PC-3 (cell line): ENCODE measurements at regions not wholly inside any gene's neighbourhood (a gene's known extent, or its start where the extent isn't known, plus 50 kb on each side); places are given as distances from the start of the nearest gene placed in this dataset.
"Not testable (repeated sequence)": the region's sequence is repeated elsewhere in the genome, so short reads cannot be mapped to it uniquely, and the experiment has no call there.

Source experiments
- ATAC-seq: fragments of 200-7000 bp; cut with Tn5 transposase; 2 replicates; pipeline ENCODE4 v1.9.1; 2020; ENCODE audit warnings: mild to moderate bottlenecking, moderate library complexity
- BruUV-seq: library from RNA; stranded (reverse); fragments of 400-500 nt; replicated peaks from 2 replicates; lab custom pipeline; 2021; lab: Mats Ljungman, UMichigan
- CTCF ChIA-PET: fragments of 300-600 bp; sonication (Branson Sonifier 250); formaldehyde crosslinking; loops from one replicate; lab custom pipeline; 2022; ENCODE audit warnings: antibody characterized with exemption; lab: Charles Lee
- POLR2A ChIA-PET: fragments of 300-600 bp; sonication (Branson Sonifier 250); formaldehyde crosslinking; loops from one replicate; lab custom pipeline; 2022; ENCODE audit warnings: antibody characterized with exemption; ENCODE audit not compliant: unreplicated experiment; lab: Charles Lee
- DNase-seq: peaks from one replicate; pipeline ENCODE4 v3.0.0-alpha.2; 2015
- H2AFZ ChIP-seq: fragments of 300-600 bp; sonication (generic); 2 replicates; pipeline ENCODE4 v1.6.0; 2016; ENCODE audit warnings: antibody characterized with exemption, low read length
- H3F3A ChIP-seq: fragments of 300-600 bp; sonication (generic); one replicate; pipeline ENCODE4 v1.6.0; 2017; ENCODE audit warnings: antibody characterized with exemption, low read length, control low read depth, mild to moderate bottlenecking; ENCODE audit not compliant: unreplicated experiment
- H3K27ac ChIP-seq: fragments of 300-600 bp; sonication (generic); 2 replicates; pipeline ENCODE4 v1.5.1; 2016; ENCODE audit warnings: mild to moderate bottlenecking, low read length
- H3K27me3 ChIP-seq: fragments of 300-600 bp; sonication (generic); 2 replicates; pipeline ENCODE4 v1.6.1; 2016; ENCODE audit warnings: low read length, mixed read lengths
- H3K36me3 ChIP-seq: fragments of 300-600 bp; sonication (generic); 2 replicates; pipeline ENCODE4 v1.6.1; 2016; ENCODE audit warnings: low read depth, mixed run types, low read length, mixed read lengths
- H3K4me1 ChIP-seq: fragments of 300-600 bp; sonication (generic); 2 replicates; pipeline ENCODE4 v1.5.1; 2016; ENCODE audit warnings: low read length; ENCODE audit not compliant: insufficient read depth
- H3K4me2 ChIP-seq: fragments of 300-600 bp; sonication (generic); 2 replicates; pipeline ENCODE4 v1.6.0; 2016; ENCODE audit warnings: low read length
- H3K4me3 ChIP-seq: fragments of 300-600 bp; sonication (generic); 2 replicates; pipeline ENCODE4 v1.5.1; 2016; ENCODE audit warnings: mild to moderate bottlenecking, low read length, mixed read lengths
- H3K79me2 ChIP-seq: fragments of 300-600 bp; sonication (generic); 2 replicates; pipeline ENCODE4 v1.6.1; 2017; ENCODE audit warnings: low read length, mixed read lengths
- H3K9ac ChIP-seq: fragments of 300-600 bp; sonication (generic); 2 replicates; pipeline ENCODE4 v1.6.0; 2016; ENCODE audit warnings: mild to moderate bottlenecking, low read length
- H3K9me2 ChIP-seq: fragments of 300-600 bp; sonication (generic); replicated peaks from 2 replicates; pipeline ENCODE4 v1.6.1; 2016; ENCODE audit warnings: mixed run types, low read length, mixed read lengths
- H3K9me3 ChIP-seq: fragments of 300-600 bp; sonication (generic); 2 replicates; pipeline ENCODE4 v1.6.1; 2016; ENCODE audit warnings: low read length, mixed read lengths
- H4K20me1 ChIP-seq: fragments of 300-600 bp; sonication (generic); 2 replicates; pipeline ENCODE4 v1.6.1; 2016; ENCODE audit warnings: low read length, mixed read lengths
- EZH2 ChIP-seq: fragments of 300-600 bp; sonication (generic); IDR thresholded peaks from one replicate; pipeline ENCODE4 v1.6.1; 2017; ENCODE audit warnings: antibody characterized with exemption, mild to moderate bottlenecking, low read length; ENCODE audit not compliant: unreplicated experiment
- EZH2phosphoT487 ChIP-seq: fragments of 300-600 bp; sonication (generic); IDR thresholded peaks from 2 replicates; pipeline ENCODE4 v1.6.1; 2018; ENCODE audit warnings: mild to moderate bottlenecking, antibody characterized with exemption, low read length, borderline replicate concordance
- intact Hi-C: fragments of 100-400 bp; cut with micrococcal nuclease; formaldehyde crosslinking; loops from 2 replicates; pipeline ENCODE4 v1.9.0; 2023
- TF ChIP-seq, protein P1 (sequence below): fragments of 300-600 bp; sonication (generic); conservative IDR thresholded peaks from 2 replicates; pipeline ENCODE4 v1.5.1; 2017; ENCODE audit warnings: antibody characterized with exemption, low read depth, mild to moderate bottlenecking, low read length

DNA sequence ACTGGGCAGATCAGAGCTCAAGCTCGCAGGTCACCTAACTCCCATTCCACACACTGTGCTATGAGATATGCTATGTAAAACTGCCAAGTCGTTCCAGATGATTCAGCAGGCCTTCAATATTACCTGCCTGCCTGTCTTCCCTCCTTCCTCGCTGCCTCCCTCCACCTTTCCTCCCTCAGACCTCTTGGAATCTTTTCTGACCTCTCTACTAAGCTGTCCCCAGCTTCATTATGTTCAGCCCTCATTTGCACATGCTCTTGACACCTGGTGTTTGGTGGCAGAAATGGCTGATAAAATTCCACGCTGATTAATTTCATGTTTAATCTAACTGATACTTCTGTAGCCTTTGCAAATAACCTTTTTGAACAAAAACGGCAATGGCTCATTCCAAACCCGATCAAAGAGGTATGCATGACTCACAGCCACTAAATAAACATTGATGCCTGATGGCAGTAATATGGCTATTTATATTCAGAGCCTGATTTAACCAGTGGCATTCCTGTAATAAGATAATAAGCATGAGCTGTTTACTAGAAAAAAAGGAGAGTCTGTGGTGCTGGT is 130.8 kb upstream of the EGLN3 start:
- TF ChIP-seq EZH2 (no peak), EZH2phosphoT487 (no peak)
- TF ChIP-seq, protein P1, sequence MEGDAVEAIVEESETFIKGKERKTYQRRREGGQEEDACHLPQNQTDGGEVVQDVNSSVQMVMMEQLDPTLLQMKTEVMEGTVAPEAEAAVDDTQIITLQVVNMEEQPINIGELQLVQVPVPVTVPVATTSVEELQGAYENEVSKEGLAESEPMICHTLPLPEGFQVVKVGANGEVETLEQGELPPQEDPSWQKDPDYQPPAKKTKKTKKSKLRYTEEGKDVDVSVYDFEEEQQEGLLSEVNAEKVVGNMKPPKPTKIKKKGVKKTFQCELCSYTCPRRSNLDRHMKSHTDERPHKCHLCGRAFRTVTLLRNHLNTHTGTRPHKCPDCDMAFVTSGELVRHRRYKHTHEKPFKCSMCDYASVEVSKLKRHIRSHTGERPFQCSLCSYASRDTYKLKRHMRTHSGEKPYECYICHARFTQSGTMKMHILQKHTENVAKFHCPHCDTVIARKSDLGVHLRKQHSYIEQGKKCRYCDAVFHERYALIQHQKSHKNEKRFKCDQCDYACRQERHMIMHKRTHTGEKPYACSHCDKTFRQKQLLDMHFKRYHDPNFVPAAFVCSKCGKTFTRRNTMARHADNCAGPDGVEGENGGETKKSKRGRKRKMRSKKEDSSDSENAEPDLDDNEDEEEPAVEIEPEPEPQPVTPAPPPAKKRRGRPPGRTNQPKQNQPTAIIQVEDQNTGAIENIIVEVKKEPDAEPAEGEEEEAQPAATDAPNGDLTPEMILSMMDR, result no peak

DNA sequence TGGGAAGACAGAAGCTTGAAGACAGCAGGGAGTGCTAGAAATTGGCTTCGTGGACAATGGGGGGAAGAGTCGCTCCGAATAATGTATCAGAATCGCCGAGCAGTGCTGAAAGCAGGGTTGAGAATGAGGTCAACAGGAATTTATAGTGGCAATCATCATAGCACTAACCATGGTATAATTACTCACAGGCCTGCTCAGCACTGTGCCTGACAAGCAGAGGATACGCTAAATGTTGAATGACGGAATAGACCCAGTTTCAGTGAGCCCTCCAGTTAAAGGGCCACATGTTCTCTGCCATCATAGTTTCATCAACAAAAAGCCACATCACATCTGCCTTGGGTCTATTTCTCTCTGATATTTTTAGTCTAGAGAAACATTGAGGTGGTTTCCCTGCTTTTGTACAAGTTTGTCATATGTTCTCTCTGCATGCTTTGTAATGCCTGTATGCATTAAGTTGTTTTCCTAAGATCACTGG is 130.3 kb upstream of the EGLN3 start:
- TF ChIP-seq, protein P1, result no peak
- no peak for TF ChIP-seq EZH2
- Histone ChIP-seq H4K20me1 (no peaks in the 10 kb centered on the region), H3K4me2 (peak overlapping the region; percentile 76), H3K36me3 (no peaks in the 10 kb centered on the region), H3K9me2 (no peaks in the 10 kb centered on the region), H3K27me3 (no peaks in the 10 kb centered on the region), H3K9ac (no peak overlapping the region), H3K27ac (peak overlapping the region; percentile 69), H3K4me1 (peaks cover 62% of the 10 kb centered on the region), H2AFZ (peak overlapping the region; percentile 32; the same call in 1 of the 2 replicates), H3K4me3 (peak overlapping the region; percentile 49; the same call in 1 of the 2 replicates), H3F3A (no peaks in the 10 kb centered on the region), H3K79me2 (no peaks in the 10 kb centered on the region), H3K9me3 (no peaks in the 10 kb centered on the region)
- BruUV-seq, result no TSS peak
- DNase-seq (peak; percentile 21), ATAC-seq (peak; percentile 14)
- POLR2A ChIA-PET, result no interaction called here
- intact Hi-C loops, result loop anchor here (1.0 kb wide), 1 partner anchor 21 kb away; no protein-coding TSS in a partner anchor
- CTCF ChIA-PET, result interaction anchor here (0.7 to 1.1 kb wide), 2 partner anchors 18 to 284 kb away, joined by 3 read pairs; no protein-coding TSS in a partner anchor

More for the DNA sequence above, 130.8 kb upstream of the EGLN3 start:
- H3K9me2 ChIP-seq, result no peaks in the 10 kb centered on the region
- no TSS peak for BruUV-seq
- ATAC-seq (peak; percentile 81), DNase-seq (peak; percentile 91)
- H3F3A ChIP-seq, result no peaks in the 10 kb centered on the region
- H3K4me2 ChIP-seq, result peak overlapping the region; percentile 76
- H3K79me2 ChIP-seq, result no peaks in the 10 kb centered on the region
- peak overlapping the region; percentile 49 for H3K4me3 ChIP-seq
- no peaks in the 10 kb centered on the region for H3K27me3 ChIP-seq
- peak overlapping the region; percentile 32 for H2AFZ ChIP-seq
- peaks cover 62% of the 10 kb centered on the region for H3K4me1 ChIP-seq
- H4K20me1 ChIP-seq, result no peaks in the 10 kb centered on the region
- ChIA-PET POLR2A (interaction anchor here (0.5 kb wide), 1 partner anchor 102 kb away, joined by 3 read pairs; no protein-coding TSS in a partner anchor), CTCF (interaction anchor here (0.6 to 1.1 kb wide), 3 partner anchors 17 to 284 kb away, joined by 3 read pairs; no protein-coding TSS in a partner anchor)
- intact Hi-C loops, result loop anchor here (1.0 kb wide), 1 partner anchor 21 kb away; no protein-coding TSS in a partner anchor
- no peaks in the 10 kb centered on the region for H3K9me3 ChIP-seq
- H3K9ac ChIP-seq, result no peak overlapping the region
- peak overlapping the region; percentile 69 for H3K27ac ChIP-seq
- H3K36me3 ChIP-seq, result no peaks in the 10 kb centered on the region

DNA sequence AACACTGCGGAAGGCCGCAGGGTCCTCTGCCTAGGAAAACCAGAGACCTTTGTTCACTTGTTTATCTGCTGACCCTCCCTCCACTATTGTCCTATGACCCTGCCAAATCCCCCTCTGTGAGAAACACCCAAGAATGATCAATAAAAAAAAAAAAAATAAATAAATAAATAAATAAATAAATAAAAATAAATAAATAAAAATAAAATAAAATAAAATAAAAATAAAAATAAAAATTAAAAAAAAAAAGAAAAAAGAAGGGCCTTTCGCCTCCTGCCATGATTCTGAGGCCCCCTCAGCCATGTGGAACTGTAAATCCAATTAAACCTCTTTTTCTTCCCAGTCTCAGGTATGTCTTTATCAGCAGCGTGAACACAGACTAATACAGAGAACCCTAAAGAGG is 128.8 kb upstream of the EGLN3 start:
- H3K4me2 ChIP-seq, H2AFZ ChIP-seq, CTCF ChIA-PET, DNase-seq, H4K20me1 ChIP-seq, H3K36me3 ChIP-seq, H3K9ac ChIP-seq, H3K79me2 ChIP-seq, H3K4me3 ChIP-seq, H3K27me3 ChIP-seq, H3K27ac ChIP-seq, H3K9me3 ChIP-seq, intact Hi-C loops, BruUV-seq, H3F3A ChIP-seq, ATAC-seq, H3K9me2 ChIP-seq, POLR2A ChIA-PET: not testable (repeated sequence)
- H3K4me1 ChIP-seq, result peaks cover 51% of the 10 kb centered on the region
